ENCODE measurements at regions not wholly inside any gene's neighbourhood (a gene's known extent, or its start where the extent isn't known, plus 50 kb on each side); places are given as distances from the start of the nearest gene placed in this dataset.

- TF ChIP-seq CTCF (IDR thresholded peaks at IDR 0.05) (no peak), POLR2A (IDR thresholded peaks at IDR 0.05) (no peak)
Observed at GRCh38 chr5:14948383-14948782, 76.8 kb upstream of the ANKH start.
